HepG2 (cell line): ENCODE measurements at regions not wholly inside any gene's neighbourhood (a gene's known extent, or its start where the extent isn't known, plus 50 kb on each side); places are given as distances from the start of the nearest gene placed in this dataset.

Source experiments
- ATAC-seq: fragments of 200-7000 bp; cut with Tn5 transposase; 3 replicates; pipeline ENCODE4 v1.9.1; 2020; ENCODE audit warnings: mild to moderate bottlenecking, moderate library complexity
- BruUV-seq: library from RNA; stranded (reverse); fragments of 400-500 nt; replicated peaks from 2 replicates; lab custom pipeline; 2021; lab: Mats Ljungman, UMichigan
- CTCF ChIA-PET: fragments of 300-600 bp; formaldehyde crosslinking; extraction: SDS; loops from one replicate; lab custom pipeline; 2021; ENCODE audit warnings: low total read pairs, inconsistent platforms, low intra/inter-chr PET ratio; lab: Yijun Ruan, JAX
- POLR2A ChIA-PET: fragments of 350-600 bp; sonication (Branson Sonifier 250); formaldehyde crosslinking; loops from one replicate; lab custom pipeline; 2020; ENCODE audit warnings: antibody characterized with exemption, inconsistent platforms; lab: Yijun Ruan, JAX
- DNase-seq: peaks from one replicate; pipeline ENCODE4 v3.0.0-alpha.2; 2015; ENCODE audit warnings: low spot score
- FAIRE-seq: peaks from 3 replicates; lab custom pipeline; 2011; peaks lifted over from hg19 to GRCh38; lab: Jason Lieb, UNC
- H2AFZ ChIP-seq: one replicate; pipeline ENCODE4 v1.6.1; 2011; ENCODE audit warnings: low read length, inconsistent platforms
- H3K27ac ChIP-seq: fragments of 300-600 bp; 3 replicates; pipeline ENCODE4 v1.8.0; 2011; ENCODE audit warnings: mixed run types, mild to moderate bottlenecking, mixed read lengths, low read length, inconsistent platforms; ENCODE audit not compliant: insufficient read depth; ENCODE audit errors: extremely low read length
- H3K27me3 ChIP-seq, 2 experiments: fragments of 200-600 bp in 1 of 2; 2 replicates in 1 of 2; 3 replicates in 1 of 2; pipeline versions ENCODE4 v1.6.0 to v1.8.0; 2011; ENCODE audit warnings: low read length in 2 of 2, mild to moderate bottlenecking in 2 of 2, moderate library complexity in 2 of 2, inconsistent platforms in 1 of 2; ENCODE audit not compliant: insufficient read depth in 2 of 2, control insufficient read depth in 1 of 2
- H3K36me3 ChIP-seq, 2 experiments: fragments of 200-600 bp in 1 of 2; replicated peaks in 1 of 2; 2 replicates in 1 of 2; 3 replicates in 1 of 2; pipeline versions ENCODE4 v1.5.1 to v1.8.0; 2011; ENCODE audit warnings: low read length in 2 of 2, inconsistent platforms in 1 of 2; ENCODE audit not compliant: insufficient read depth in 2 of 2, control insufficient read depth in 1 of 2
- H3K4me1 ChIP-seq: 2 replicates; pipeline ENCODE4 v1.5.1; 2012; ENCODE audit warnings: low read length, inconsistent platforms; ENCODE audit not compliant: insufficient read depth
- H3K4me2 ChIP-seq: 2 replicates; pipeline ENCODE4 v1.6.0; 2011; ENCODE audit warnings: low read depth, low read length, inconsistent platforms
- H3K4me3 ChIP-seq, 3 experiments: fragments of 200-600 bp in 1 of 3; sonication (generic), shearing (Covaris generic) in 1 of 3; replicated peaks in 1 of 3; 2 replicates each; pipeline ENCODE4 v1.5.1; 2011 to 2016; ENCODE audit warnings: low read length in 3 of 3, inconsistent platforms in 2 of 3, low read depth in 2 of 3, mild to moderate bottlenecking in 2 of 3, control low read depth in 1 of 3, mixed read lengths in 1 of 3; ENCODE audit not compliant: insufficient read depth in 1 of 3
- H3K79me2 ChIP-seq: one replicate; pipeline ENCODE4 v1.6.1; 2011; ENCODE audit warnings: low read length, inconsistent platforms; ENCODE audit not compliant: insufficient read depth
- H3K9ac ChIP-seq: 2 replicates; pipeline ENCODE4 v1.6.0; 2011; ENCODE audit warnings: mild to moderate bottlenecking, low read depth, low read length, inconsistent platforms; ENCODE audit not compliant: insufficient read depth
- H3K9me3 ChIP-seq: 2 replicates; pipeline ENCODE4 v1.5.1; 2012; ENCODE audit warnings: mild to moderate bottlenecking, low read length
- H4K20me1 ChIP-seq: 2 replicates; pipeline ENCODE4 v1.6.0; 2011; ENCODE audit warnings: inconsistent platforms, mild to moderate bottlenecking, low read length, moderate library complexity; ENCODE audit not compliant: insufficient read depth
- BORCS8-MEF2B ChIP-seq: sonication (generic); formaldehyde crosslinking; IDR thresholded peaks from 2 replicates; pipeline ENCODE4 v1.8.0; 2022; ENCODE audit warnings: mild to moderate bottlenecking, missing genetic modification reagents
- DR1 ChIP-seq: sonication (generic); formaldehyde crosslinking; IDR thresholded peaks from 2 replicates; pipeline ENCODE4 v1.8.0; 2021; ENCODE audit warnings: mild to moderate bottlenecking, missing genetic modification reagents, inconsistent platforms
- HHEX ChIP-seq: IDR thresholded peaks from 2 replicates; pipeline ENCODE4 v1.6.1; 2016; ENCODE audit warnings: control low read depth
- PAX8 ChIP-seq: sonication (generic); formaldehyde crosslinking; IDR thresholded peaks from 2 replicates; pipeline ENCODE4 v1.8.0; 2022; ENCODE audit warnings: mild to moderate bottlenecking, missing genetic modification reagents, borderline replicate concordance
- PPARG ChIP-seq: conservative IDR thresholded peaks from 2 replicates; pipeline ENCODE4 v1.6.1; 2016; ENCODE audit warnings: missing biosample characterization, missing genetic modification reagents
- ZNF138 ChIP-seq: sonication (generic); formaldehyde crosslinking; IDR thresholded peaks from 2 replicates; pipeline ENCODE4 v1.5.0; 2020; ENCODE audit warnings: mild to moderate bottlenecking, low read depth, missing genetic modification reagents
- ZNF292 ChIP-seq: sonication (generic); formaldehyde crosslinking; IDR thresholded peaks from 2 replicates; pipeline ENCODE4 v1.8.1; 2022; ENCODE audit warnings: mild to moderate bottlenecking, low read depth, missing genetic modification reagents, borderline replicate concordance
- WGBS: methylation state at CpG from one replicate; pipeline ENCODE4 v1.1.6; 2017; ENCODE audit warnings: low lambda C conversion rate; 5-methylcytosine and 5-hydroxymethylcytosine counted together
- in situ Hi-C: cut with HindIII; loops from 2 replicates; pipeline ENCODE4 v1.10.0; 2017; ENCODE audit warnings: low pct_unique_long_range_greater_than_20kb; ENCODE audit not compliant: extremely low pct_ligation_motif_present
- intact Hi-C: fragments of 100-400 bp; cut with micrococcal nuclease; formaldehyde crosslinking; loops from one replicate; pipeline ENCODE4 v1.10.0; 2022; ENCODE audit not compliant: unreplicated experiment
- TF ChIP-seq, protein P1 (sequence below): sonication (generic); formaldehyde crosslinking; IDR thresholded peaks from 2 replicates; pipeline ENCODE4 v1.4.0; 2020; ENCODE audit warnings: mild to moderate bottlenecking, missing genetic modification reagents
- TF ChIP-seq, protein P2 (sequence below): sonication (generic); formaldehyde crosslinking; IDR thresholded peaks from 2 replicates; pipeline ENCODE4 v1.4.0; 2020; ENCODE audit warnings: missing genetic modification reagents, borderline replicate concordance
- TF ChIP-seq, protein P3 (sequence below): sonication (generic); formaldehyde crosslinking; IDR thresholded peaks from 2 replicates; pipeline ENCODE4 v1.5.1; 2020; ENCODE audit warnings: missing genetic modification reagents, mild to moderate bottlenecking, borderline replicate concordance
- TF ChIP-seq, protein P4 (sequence below): IDR thresholded peaks from 2 replicates; pipeline ENCODE4 v1.6.1; 2016; ENCODE audit warnings: missing compliant biosample characterization, missing genetic modification reagents, borderline replicate concordance

DNA sequence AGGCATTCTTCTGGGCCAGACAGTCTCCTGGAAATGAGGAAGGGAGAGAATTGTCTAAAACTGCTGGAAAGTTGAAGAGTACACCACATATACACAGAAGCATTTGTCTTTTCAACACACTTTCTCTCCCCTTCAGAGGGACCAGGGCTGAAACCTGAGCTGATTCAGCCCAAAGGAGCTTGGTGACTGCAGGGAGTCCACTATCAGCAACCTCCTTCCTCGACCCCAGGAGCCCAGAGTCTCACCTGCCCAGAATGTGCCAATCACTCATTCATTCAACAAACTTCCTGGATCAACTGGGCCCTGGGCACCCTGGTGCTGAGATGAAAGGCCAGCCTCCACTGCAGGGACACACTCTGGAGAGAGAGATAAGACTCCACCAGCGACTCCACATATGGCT, 128.9 kb upstream of the VSTM2B start (continued):
- TF ChIP-seq ZNF292 (CRISPR knock-in tag) (no peak), PAX8 (CRISPR knock-in tag) (no peak)

DNA sequence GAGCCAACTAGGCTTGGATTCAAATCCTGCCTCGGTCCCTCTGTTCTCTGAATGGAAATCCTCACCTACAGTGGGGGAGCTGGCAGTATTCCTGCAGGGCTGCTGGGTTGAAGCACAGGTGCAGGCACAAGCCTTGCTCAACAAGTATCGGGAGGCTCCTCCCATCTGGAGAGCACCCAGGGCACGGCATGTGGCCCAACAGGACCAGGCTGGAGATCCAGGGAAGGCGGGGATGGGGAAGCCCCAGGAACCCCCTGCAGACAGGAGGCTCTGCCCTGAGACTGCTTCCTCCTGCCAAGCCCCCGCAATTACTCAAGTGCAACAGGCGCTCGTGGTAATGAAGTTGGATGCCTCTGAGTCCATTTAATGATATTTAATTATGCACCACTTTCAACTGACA, 128.0 kb upstream of the VSTM2B start:
- Histone ChIP-seq H3K79me2 (no peaks in the 10 kb centered on the region), H3K4me2 (no peak overlapping the region), H3K27ac (no peak overlapping the region), H3K4me3 (no peak overlapping the region), H3K36me3 (no peaks in the 10 kb centered on the region), H3K4me1 (no peaks in the 10 kb centered on the region), H2AFZ (no peak overlapping the region), H3K9me3 (no peaks in the 10 kb centered on the region), H4K20me1 (no peaks in the 10 kb centered on the region), H3K9ac (no peak overlapping the region), H3K27me3 (peaks cover 11 to 17% of the 10 kb centered on the region in 2 experiments; a peak in 4 of 5 replicates)
- WGBS = 78% methylated on average over 3 of the region's 7 CpGs
- FAIRE-seq (no peak), DNase-seq (no peak), ATAC-seq (no peak)
- TF ChIP-seq HHEX (CRISPR knock-in tag) (no peak), BORCS8-MEF2B (CRISPR knock-in tag) (no peak)
- TF ChIP-seq, protein P1, sequence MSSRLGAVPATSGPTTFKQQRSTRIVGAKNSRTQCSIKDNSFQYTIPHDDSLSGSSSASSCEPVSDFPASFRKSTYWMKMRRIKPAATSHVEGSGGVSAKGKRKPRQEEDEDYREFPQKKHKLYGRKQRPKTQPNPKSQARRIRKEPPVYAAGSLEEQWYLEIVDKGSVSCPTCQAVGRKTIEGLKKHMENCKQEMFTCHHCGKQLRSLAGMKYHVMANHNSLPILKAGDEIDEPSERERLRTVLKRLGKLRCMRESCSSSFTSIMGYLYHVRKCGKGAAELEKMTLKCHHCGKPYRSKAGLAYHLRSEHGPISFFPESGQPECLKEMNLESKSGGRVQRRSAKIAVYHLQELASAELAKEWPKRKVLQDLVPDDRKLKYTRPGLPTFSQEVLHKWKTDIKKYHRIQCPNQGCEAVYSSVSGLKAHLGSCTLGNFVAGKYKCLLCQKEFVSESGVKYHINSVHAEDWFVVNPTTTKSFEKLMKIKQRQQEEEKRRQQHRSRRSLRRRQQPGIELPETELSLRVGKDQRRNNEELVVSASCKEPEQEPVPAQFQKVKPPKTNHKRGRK = no peak
- intact Hi-C loops (no loop called here), in situ Hi-C loops (no loop called here)
- CTCF ChIA-PET = no interaction called here
- POLR2A ChIA-PET = no interaction called here
- no TSS peak for BruUV-seq

DNA sequence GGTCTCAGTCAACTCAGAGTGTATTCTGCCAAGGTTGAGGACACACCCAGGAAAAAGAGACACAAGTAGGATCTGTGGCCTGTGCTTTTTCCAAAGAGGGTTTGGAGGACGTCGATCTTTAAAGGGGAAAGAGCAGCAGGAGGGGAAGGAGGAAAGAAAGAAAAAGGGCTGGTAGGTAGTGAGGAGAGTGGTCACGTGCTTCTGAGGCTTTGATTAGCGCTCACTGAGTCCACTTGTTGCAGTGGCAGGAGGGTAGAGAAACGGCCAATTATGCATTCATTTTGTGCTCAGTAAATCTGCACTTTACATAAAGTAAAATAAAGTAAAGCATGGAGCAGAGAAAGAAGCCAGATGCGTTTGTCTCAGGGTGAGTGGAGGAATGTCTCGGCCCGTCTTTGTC, 126.0 kb upstream of the VSTM2B start:
- H3K4me3 ChIP-seq = no peak overlapping the region
- BruUV-seq = no TSS peak
- H3K4me2 ChIP-seq = no peak overlapping the region
- in situ Hi-C loops = no loop called here
- ChIA-PET CTCF (no interaction called here), POLR2A (no interaction called here)
- ATAC-seq (no peak), FAIRE-seq (no peak), DNase-seq (no peak)
- intact Hi-C loops = loop anchor here (10.0 kb wide), 1 partner anchor 835 kb away; no protein-coding TSS in a partner anchor
- 2% methylated on average over 8 of the region's 8 CpGs for WGBS
- H3K36me3 ChIP-seq = no peaks in the 10 kb centered on the region
- H2AFZ ChIP-seq = no peak overlapping the region
- H3K9ac ChIP-seq = no peak overlapping the region
- no peaks in the 10 kb centered on the region for H3K79me2 ChIP-seq
- H3K9me3 ChIP-seq = no peaks in the 10 kb centered on the region
- no peak overlapping the region for H3K27ac ChIP-seq
- no peaks in the 10 kb centered on the region for H4K20me1 ChIP-seq
- no peaks in the 10 kb centered on the region for H3K4me1 ChIP-seq
- H3K27me3 ChIP-seq = peaks cover 11 to 23% of the 10 kb centered on the region in 2 experiments; a peak in 4 of 5 replicates
- TF ChIP-seq, protein P2, sequence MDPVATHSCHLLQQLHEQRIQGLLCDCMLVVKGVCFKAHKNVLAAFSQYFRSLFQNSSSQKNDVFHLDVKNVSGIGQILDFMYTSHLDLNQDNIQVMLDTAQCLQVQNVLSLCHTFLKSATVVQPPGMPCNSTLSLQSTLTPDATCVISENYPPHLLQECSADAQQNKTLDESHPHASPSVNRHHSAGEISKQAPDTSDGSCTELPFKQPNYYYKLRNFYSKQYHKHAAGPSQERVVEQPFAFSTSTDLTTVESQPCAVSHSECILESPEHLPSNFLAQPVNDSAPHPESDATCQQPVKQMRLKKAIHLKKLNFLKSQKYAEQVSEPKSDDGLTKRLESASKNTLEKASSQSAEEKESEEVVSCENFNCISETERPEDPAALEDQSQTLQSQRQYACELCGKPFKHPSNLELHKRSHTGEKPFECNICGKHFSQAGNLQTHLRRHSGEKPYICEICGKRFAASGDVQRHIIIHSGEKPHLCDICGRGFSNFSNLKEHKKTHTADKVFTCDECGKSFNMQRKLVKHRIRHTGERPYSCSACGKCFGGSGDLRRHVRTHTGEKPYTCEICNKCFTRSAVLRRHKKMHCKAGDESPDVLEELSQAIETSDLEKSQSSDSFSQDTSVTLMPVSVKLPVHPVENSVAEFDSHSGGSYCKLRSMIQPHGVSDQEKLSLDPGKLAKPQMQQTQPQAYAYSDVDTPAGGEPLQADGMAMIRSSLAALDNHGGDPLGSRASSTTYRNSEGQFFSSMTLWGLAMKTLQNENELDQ (CRISPR knock-in tag) = no peak
- TF ChIP-seq DR1 (CRISPR knock-in tag) (no peak), PPARG (CRISPR knock-in tag) (no peak), ZNF138 (CRISPR knock-in tag) (no peak)
- TF ChIP-seq, protein P3, sequence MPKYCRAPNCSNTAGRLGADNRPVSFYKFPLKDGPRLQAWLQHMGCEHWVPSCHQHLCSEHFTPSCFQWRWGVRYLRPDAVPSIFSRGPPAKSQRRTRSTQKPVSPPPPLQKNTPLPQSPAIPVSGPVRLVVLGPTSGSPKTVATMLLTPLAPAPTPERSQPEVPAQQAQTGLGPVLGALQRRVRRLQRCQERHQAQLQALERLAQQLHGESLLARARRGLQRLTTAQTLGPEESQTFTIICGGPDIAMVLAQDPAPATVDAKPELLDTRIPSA (CRISPR knock-in tag) = no peak
- TF ChIP-seq, protein P4, sequence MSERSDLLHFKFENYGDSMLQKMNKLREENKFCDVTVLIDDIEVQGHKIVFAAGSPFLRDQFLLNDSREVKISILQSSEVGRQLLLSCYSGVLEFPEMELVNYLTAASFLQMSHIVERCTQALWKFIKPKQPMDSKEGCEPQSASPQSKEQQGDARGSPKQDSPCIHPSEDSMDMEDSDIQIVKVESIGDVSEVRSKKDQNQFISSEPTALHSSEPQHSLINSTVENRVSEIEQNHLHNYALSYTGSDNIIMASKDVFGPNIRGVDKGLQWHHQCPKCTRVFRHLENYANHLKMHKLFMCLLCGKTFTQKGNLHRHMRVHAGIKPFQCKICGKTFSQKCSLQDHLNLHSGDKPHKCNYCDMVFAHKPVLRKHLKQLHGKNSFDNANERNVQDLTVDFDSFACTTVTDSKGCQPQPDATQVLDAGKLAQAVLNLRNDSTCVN (CRISPR knock-in tag) = no peak
